Choroid plexus epithelial cell (primary cell): ENCODE measurements at regions not wholly inside any gene's neighbourhood (a gene's known extent, or its start where the extent isn't known, plus 50 kb on each side); places are given as distances from the start of the nearest gene placed in this dataset.
A peak's percentile ranks its signal among the peaks of the same experiment; 100 is the strongest.
"Not testable (repeated sequence)": the region's sequence is repeated elsewhere in the genome, so short reads cannot be mapped to it uniquely, and the experiment has no call there.

Experiments
- DNase-seq: peaks from one replicate; pipeline ENCODE4 v3.0.0-alpha.2; 2010; ENCODE audit warnings: low read depth
- H3K4me3 ChIP-seq: 2 replicates; pipeline ENCODE4 v1.5.1; 2011; ENCODE audit warnings: low read depth, mild to moderate bottlenecking, control low read depth, low read length, moderate library complexity
- TF ChIP-seq, protein P1 (sequence below): conservative IDR thresholded peaks from 2 replicates; pipeline ENCODE4 v1.5.1; 2011; ENCODE audit warnings: low read depth, mild to moderate bottlenecking, control low read depth, inconsistent platforms, low read length, moderate library complexity

DNA sequence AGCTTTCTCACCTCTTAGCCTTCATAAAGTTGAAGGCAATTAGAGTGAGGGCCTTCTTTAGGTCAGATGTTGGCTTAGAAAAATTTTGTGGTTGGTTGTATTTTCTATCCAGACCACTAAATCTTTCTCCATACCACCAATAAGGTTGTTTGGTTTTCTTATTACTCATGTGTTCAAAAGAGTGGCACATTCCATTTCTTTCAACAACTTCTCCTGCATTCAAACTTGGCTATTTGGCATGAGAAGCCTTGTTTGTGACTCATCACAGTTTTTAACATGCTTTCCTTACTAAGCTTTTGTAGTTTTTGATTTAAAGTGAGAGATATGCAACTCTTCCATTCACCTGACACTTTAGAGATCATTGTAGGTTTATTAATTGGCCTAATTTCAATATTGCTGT lies 949.6 kb downstream of the TBC1D32 start:
- TF ChIP-seq, protein P1, sequence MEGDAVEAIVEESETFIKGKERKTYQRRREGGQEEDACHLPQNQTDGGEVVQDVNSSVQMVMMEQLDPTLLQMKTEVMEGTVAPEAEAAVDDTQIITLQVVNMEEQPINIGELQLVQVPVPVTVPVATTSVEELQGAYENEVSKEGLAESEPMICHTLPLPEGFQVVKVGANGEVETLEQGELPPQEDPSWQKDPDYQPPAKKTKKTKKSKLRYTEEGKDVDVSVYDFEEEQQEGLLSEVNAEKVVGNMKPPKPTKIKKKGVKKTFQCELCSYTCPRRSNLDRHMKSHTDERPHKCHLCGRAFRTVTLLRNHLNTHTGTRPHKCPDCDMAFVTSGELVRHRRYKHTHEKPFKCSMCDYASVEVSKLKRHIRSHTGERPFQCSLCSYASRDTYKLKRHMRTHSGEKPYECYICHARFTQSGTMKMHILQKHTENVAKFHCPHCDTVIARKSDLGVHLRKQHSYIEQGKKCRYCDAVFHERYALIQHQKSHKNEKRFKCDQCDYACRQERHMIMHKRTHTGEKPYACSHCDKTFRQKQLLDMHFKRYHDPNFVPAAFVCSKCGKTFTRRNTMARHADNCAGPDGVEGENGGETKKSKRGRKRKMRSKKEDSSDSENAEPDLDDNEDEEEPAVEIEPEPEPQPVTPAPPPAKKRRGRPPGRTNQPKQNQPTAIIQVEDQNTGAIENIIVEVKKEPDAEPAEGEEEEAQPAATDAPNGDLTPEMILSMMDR, result no peak
- H3K4me3 ChIP-seq, result no peak overlapping the region
- DNase-seq, result peak; percentile 3

DNA sequence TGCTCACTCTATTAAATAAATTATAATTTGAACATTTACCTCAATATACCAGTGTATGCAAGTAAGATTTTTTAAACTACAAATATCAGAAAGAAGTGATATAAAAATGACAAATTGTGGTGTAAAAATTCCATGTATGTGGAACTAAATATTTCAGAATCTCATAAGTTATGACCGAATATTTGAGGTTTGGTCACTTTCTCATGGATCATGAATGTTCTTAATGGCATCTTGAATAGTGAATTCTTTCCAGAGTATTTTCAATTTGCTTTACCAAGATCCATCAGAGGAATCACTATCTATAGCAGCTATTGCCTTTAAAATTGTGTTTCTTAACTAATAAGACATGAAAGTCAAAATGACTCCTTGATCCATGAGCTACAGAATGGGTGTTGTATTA lies 950.6 kb downstream of the TBC1D32 start:
- DNase-seq, result no peak
- TF ChIP-seq, protein P1, result no peak

DNA sequence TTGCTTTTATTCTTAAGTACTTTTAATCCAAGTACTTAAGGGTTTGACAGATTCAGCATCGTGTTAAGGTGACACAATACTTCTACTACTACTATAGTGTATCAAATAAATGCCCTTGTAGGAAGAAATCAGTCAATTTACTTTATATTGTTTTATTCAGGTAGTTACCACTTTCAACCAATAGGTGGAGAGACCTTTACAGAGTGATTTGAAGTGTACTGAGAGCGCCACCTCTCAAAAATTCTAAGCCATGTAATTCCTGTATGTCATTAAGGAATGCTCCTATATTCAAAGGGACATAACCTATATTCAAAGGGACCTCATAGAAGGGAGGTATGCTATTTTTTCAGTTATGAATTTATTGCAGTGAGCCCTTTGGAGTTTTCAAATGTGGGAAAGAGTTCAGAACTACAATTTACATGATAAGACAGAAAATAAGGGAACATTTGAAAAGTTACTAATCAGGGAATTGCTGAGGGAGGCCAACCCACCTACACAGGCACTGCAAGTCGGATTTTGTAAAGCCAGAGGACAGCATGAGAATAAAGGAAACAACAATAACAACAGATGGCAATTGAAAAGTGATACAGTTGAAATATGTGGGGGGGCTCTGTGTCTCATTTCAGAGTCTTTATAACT lies 955.6 kb downstream of the TBC1D32 start:
- H3K4me3 ChIP-seq, result no peak overlapping the region
- TF ChIP-seq, protein P1, result no peak
- DNase-seq, result peak; percentile 26

More for the DNA sequence above, 950.6 kb downstream of the TBC1D32 start:
- no peak overlapping the region for H3K4me3 ChIP-seq

DNA sequence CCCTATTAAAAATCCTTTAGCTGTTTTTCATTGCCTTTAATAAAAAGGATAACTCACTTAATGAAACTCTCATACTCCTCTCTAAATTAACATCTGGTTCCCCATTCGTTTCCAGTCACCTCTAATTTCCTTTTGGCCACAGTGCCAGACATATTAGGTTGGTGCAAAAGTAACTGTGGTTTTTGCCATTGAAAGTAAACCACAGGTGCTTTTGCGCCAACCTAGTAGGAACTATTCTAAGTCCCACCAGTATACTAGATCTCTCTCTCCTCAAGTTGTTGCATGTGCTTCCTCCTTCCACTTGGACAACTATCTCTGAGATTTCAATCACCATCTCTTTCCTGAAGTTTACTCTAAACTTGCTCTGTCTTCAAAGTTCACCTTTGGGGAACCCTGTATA lies 961.1 kb downstream of the TBC1D32 start:
- TF ChIP-seq, protein P1, result no peak
- no peak for DNase-seq
- H3K4me3 ChIP-seq, result no peak overlapping the region

DNA sequence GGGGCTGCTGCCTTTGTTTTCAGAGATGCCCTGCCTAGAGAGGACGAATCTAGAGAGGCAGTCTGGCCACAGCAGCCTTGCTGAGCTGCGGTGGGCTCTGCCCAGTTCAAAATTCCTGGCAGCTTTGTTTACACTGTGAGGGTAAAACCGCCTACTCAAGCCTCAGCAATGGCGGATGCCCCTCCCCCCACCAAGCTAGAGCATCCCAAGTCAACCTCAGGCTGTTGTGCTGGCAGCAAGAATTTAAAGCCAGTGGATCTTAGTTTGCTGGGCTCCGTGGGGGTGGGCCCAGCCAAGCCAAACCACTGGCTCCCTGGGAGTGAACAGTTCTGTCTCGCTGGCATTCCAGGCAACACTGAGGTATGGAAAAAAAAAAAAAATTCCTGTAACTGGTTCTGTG lies 970.9 kb downstream of the TBC1D32 start:
- TF ChIP-seq, protein P1, result no peak
- no peak for DNase-seq
- no peak overlapping the region for H3K4me3 ChIP-seq

DNA sequence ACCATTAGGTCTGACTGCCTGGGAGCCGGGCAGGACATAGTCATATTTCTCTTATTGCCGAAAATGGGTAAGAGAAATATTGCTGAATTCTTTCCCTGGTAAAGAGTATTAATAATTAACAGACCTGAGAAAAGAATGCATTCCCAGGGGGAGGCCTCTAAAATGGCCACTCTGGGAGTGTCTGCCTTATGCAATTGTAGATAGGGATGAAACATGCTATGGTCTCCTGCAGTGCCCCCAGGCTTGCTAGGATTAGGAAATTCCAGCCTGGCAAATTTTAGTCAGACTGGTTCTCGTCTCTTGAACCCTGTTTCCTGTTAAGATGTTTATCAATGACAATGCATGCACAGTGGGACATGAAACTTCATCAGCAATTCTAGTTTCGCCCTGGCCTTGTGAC lies 975.7 kb downstream of the TBC1D32 start:
- DNase-seq, H3K4me3 ChIP-seq: not testable (repeated sequence)

DNA sequence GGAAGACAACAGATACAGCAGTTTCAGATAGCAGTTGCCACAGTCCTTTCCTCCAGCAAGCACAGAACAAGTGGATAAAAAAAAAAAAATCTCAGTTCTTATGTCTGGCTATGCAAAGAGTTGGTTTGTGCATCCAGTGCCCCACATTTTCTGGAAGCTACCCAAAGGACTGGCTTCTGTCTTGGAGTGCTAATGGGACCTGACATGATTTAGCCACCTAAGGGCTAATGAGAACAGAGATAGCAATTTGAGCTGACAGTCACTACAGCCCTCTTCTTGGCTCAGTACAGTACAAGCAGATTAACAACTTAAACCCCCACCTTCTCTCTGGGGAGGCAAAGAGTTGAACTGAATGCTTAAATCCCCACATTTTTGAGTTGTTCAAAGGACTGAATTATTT lies 976.8 kb downstream of the TBC1D32 start:
- DNase-seq, result no peak
- TF ChIP-seq, protein P1, result no peak
- no peak overlapping the region for H3K4me3 ChIP-seq
